A549 (cell line): ENCODE measurements at regions not wholly inside any gene's neighbourhood (a gene's known extent, or its start where the extent isn't known, plus 50 kb on each side); places are given as distances from the start of the nearest gene placed in this dataset.

Experiments
- ATAC-seq, 2 experiments: fragments of 200-7000 bp in 1 of 2; fragments of >200 bp in 1 of 2; cut with Nextera tagmentation in 1 of 2; cut with Tn5 transposase in 1 of 2; 3 replicates each; pipeline versions ENCODE4 v1.8.0 to v1.9.1; 2018 to 2020; ENCODE audit warnings: mild to moderate bottlenecking in 1 of 2, moderate library complexity in 1 of 2
- CTCF ChIA-PET: fragments of 300-600 bp; sonication (Branson Sonifier 250); formaldehyde crosslinking; extraction: SDS; loops from one replicate; lab custom pipeline; 2021; ENCODE audit warnings: antibody characterized with exemption, inconsistent platforms; lab: Yijun Ruan, JAX
- POLR2A ChIA-PET: fragments of 350-600 bp; formaldehyde crosslinking; extraction: SDS; loops from one replicate; lab custom pipeline; 2021; ENCODE audit warnings: antibody characterized with exemption, inconsistent platforms; lab: Yijun Ruan, JAX
- DNase-seq, 2 experiments: peaks; one replicate each; pipeline versions ENCODE4 v3.0.0 to v3.0.0-alpha.2; 2011 to 2016; ENCODE audit warnings: low read depth in 1 of 2, low spot score in 1 of 2
- FAIRE-seq: peaks from 2 replicates; lab custom pipeline; 2011; peaks lifted over from hg19 to GRCh38; lab: Jason Lieb, UNC
- H3K27ac ChIP-seq, 2 experiments: fragments of >200 bp; sonication (Bioruptor Twin); formaldehyde crosslinking; 3 replicates each; pipeline ENCODE4 v1.5.1; 2016 to 2017
- H3K4me1 ChIP-seq: fragments of >200 bp; sonication (Bioruptor Twin); formaldehyde crosslinking; 3 replicates; pipeline ENCODE4 v1.6.1; 2016
- H3K4me2 ChIP-seq: fragments of >200 bp; sonication (Bioruptor Twin); formaldehyde crosslinking; 3 replicates; pipeline ENCODE4 v1.6.1; 2016
- H3K4me3 ChIP-seq: fragments of >200 bp; sonication (Bioruptor Twin); formaldehyde crosslinking; 3 replicates; pipeline ENCODE4 v1.5.1; 2016
- H3K9me3 ChIP-seq: fragments of >200 bp; sonication (Bioruptor Twin); formaldehyde crosslinking; 3 replicates; pipeline ENCODE4 v1.6.1; 2016
- CBX2 ChIP-seq: fragments of 200-600 bp; sonication (generic); IDR thresholded peaks from 2 replicates; pipeline ENCODE4 v1.6.1; 2016; ENCODE audit warnings: low read depth, mild to moderate bottlenecking, borderline replicate concordance
- E2F6 ChIP-seq: IDR thresholded peaks from 2 replicates; pipeline ENCODE4 v1.6.1; 2012; ENCODE audit warnings: low read depth, borderline replicate concordance
- EHF ChIP-seq: fragments of 250-450 bp; sonication (Bioruptor Pico); IDR thresholded peaks from 2 replicates; pipeline ENCODE4 v1.5.0; 2020; ENCODE audit warnings: mild to moderate bottlenecking
- ESRRA ChIP-seq: fragments of 150-350 bp; IDR thresholded peaks from 2 replicates; pipeline ENCODE4 v1.6.1; 2014; ENCODE audit warnings: mild to moderate bottlenecking, low read length, borderline replicate concordance
- FOSB ChIP-seq: fragments of 250-450 bp; sonication (Bioruptor Pico); IDR thresholded peaks from 2 replicates; pipeline ENCODE4 v1.5.0; 2020; ENCODE audit warnings: mild to moderate bottlenecking, moderate library complexity
- FOXS1 ChIP-seq: fragments of 250-450 bp; sonication (Bioruptor Pico); IDR thresholded peaks from 2 replicates; pipeline ENCODE4 v1.5.0; 2020; ENCODE audit warnings: mild to moderate bottlenecking, moderate library complexity
- HEYL ChIP-seq: fragments of 250-450 bp; sonication (Bioruptor Pico); IDR thresholded peaks from 2 replicates; pipeline ENCODE4 v1.8.0; 2021; ENCODE audit warnings: mild to moderate bottlenecking, moderate library complexity
- HMGXB4 ChIP-seq: fragments of 250-450 bp; sonication (Bioruptor Pico); IDR thresholded peaks from 2 replicates; pipeline ENCODE4 v1.5.0; 2021; ENCODE audit warnings: mild to moderate bottlenecking, moderate library complexity, borderline replicate concordance
- JUN ChIP-seq, 2 experiments: fragments of >200 bp; sonication (Bioruptor Twin); formaldehyde crosslinking; IDR thresholded peaks; 2 replicates in 1 of 2; 3 replicates in 1 of 2; pipeline ENCODE4 v1.6.1; 2016 to 2017
- JUNB ChIP-seq: fragments of >200 bp; sonication (Bioruptor Twin); formaldehyde crosslinking; IDR thresholded peaks from 2 replicates; pipeline ENCODE4 v1.6.1; 2016
- KDM1A ChIP-seq: fragments of 200-600 bp; sonication (generic); IDR thresholded peaks from 2 replicates; pipeline ENCODE4 v1.6.1; 2016; ENCODE audit warnings: low read depth, mild to moderate bottlenecking
- KDM5A ChIP-seq: fragments of 200-600 bp; sonication (generic); IDR thresholded peaks from 2 replicates; pipeline ENCODE4 v1.6.1; 2016; ENCODE audit warnings: antibody characterized with exemption, mild to moderate bottlenecking
- MAFK ChIP-seq: fragments of 450-650 bp; IDR thresholded peaks from 2 replicates; pipeline ENCODE4 v1.6.1; 2014; ENCODE audit not compliant: partially characterized antibody
- MAZ ChIP-seq: fragments of 150-350 bp; IDR thresholded peaks from 2 replicates; pipeline ENCODE4 v1.6.1; 2014; ENCODE audit warnings: antibody characterized with exemption, low read depth, low read length, borderline replicate concordance
- NFE2L2 ChIP-seq: fragments of 150-350 bp; conservative IDR thresholded peaks from 2 replicates; pipeline ENCODE4 v1.6.1; 2014; ENCODE audit warnings: low read length
- NR3C1 ChIP-seq: fragments of >200 bp; sonication (Bioruptor Twin); formaldehyde crosslinking; IDR thresholded peaks from 3 replicates; pipeline ENCODE4 v1.6.1; 2017
- POLR2AphosphoS2 ChIP-seq: conservative IDR thresholded peaks from 2 replicates; pipeline ENCODE4 v1.6.1; 2012; ENCODE audit warnings: low read length, improper control_type of control experiment, inconsistent platforms
- RARB ChIP-seq: fragments of 250-450 bp; sonication (Bioruptor Pico); IDR thresholded peaks from 2 replicates; pipeline ENCODE4 v1.8.0; 2021; ENCODE audit warnings: mild to moderate bottlenecking, moderate library complexity
- RCOR1 ChIP-seq: fragments of 150-350 bp; IDR thresholded peaks from 2 replicates; pipeline ENCODE4 v1.6.1; 2014; ENCODE audit warnings: antibody characterized with exemption, low read length, low read depth
- REST ChIP-seq: fragments of 200-600 bp; sonication (generic); IDR thresholded peaks from 2 replicates; pipeline ENCODE4 v1.6.1; 2016; ENCODE audit warnings: antibody characterized with exemption, mild to moderate bottlenecking, moderate library complexity
- RFX5 ChIP-seq: fragments of 450-650 bp; IDR thresholded peaks from 2 replicates; pipeline ENCODE4 v1.7.1; 2014; ENCODE audit warnings: antibody characterized with exemption, mild to moderate bottlenecking, moderate library complexity
- RNF2 ChIP-seq: fragments of 200-600 bp; sonication (generic); IDR thresholded peaks from 2 replicates; pipeline ENCODE4 v1.6.1; 2016; ENCODE audit warnings: low read depth, mild to moderate bottlenecking, antibody characterized with exemption, moderate library complexity, borderline replicate concordance
- SREBF2 ChIP-seq: fragments of 450-650 bp; IDR thresholded peaks from 2 replicates; pipeline ENCODE4 v1.6.1; 2014; ENCODE audit warnings: mild to moderate bottlenecking, moderate library complexity
- WGBS: methylation state at CpG from one replicate; pipeline ENCODE4 v1.1.6; 2017; ENCODE audit errors: missing lambda C conversion rate; 5-methylcytosine and 5-hydroxymethylcytosine counted together

GRCh38 chr11:113603277-113604059, 102.6 kb downstream of the TMPRSS5 start:
- Histone ChIP-seq H3K27ac (no peak overlapping the region), H3K4me3 (no peak overlapping the region), H3K4me2 (no peak overlapping the region), H3K4me1 (no peaks in the 10 kb centered on the region), H3K9me3 (no peaks in the 10 kb centered on the region)
- ChIA-PET CTCF (no interaction called here), POLR2A (no interaction called here)
- DNase-seq (no peak), ATAC-seq (no peak), FAIRE-seq (no peak)
- 45% methylated on average over 5 of the region's 5 CpGs for WGBS
- TF ChIP-seq CBX2 (no peak), ESRRA (no peak), POLR2AphosphoS2 (no peak), EHF (CRISPR knock-in tag) (no peak), REST (no peak), SREBF2 (no peak), JUN (IDR thresholded peaks at IDR 0.05) (no peak), RARB (CRISPR knock-in tag) (no peak)

GRCh38 chr11:113602483-113602882, 103.6 kb downstream of the TMPRSS5 start:
- H3K27ac ChIP-seq = no peak overlapping the region
- no peak for FAIRE-seq
- CTCF ChIA-PET = no interaction called here
- no peak overlapping the region for H3K4me3 ChIP-seq
- ATAC-seq = no peak
- H3K4me1 ChIP-seq = no peaks in the 10 kb centered on the region
- no peak for DNase-seq
- POLR2A ChIA-PET = no interaction called here
- whole genome bisulfite sequencing = 4% methylated on average over 2 of the region's 2 CpGs
- no peaks in the 10 kb centered on the region for H3K9me3 ChIP-seq
- H3K4me2 ChIP-seq = no peak overlapping the region
- no peak for TF ChIP-seq KDM1A
- no peak for TF ChIP-seq MAZ
- no peak for TF ChIP-seq MAFK
- TF ChIP-seq RNF2 = no peak
- no peak for TF ChIP-seq POLR2AphosphoS2
- no peak for TF ChIP-seq FOSB (CRISPR knock-in tag)
- TF ChIP-seq HMGXB4 (CRISPR knock-in tag) = no peak
- TF ChIP-seq RCOR1 = no peak
- TF ChIP-seq JUNB = no peak
- no peak for TF ChIP-seq E2F6
- no peak for TF ChIP-seq RARB (CRISPR knock-in tag)
- TF ChIP-seq RFX5 = no peak
- TF ChIP-seq ESRRA = no peak
- no peak for TF ChIP-seq FOXS1 (CRISPR knock-in tag)
- TF ChIP-seq NFE2L2 = no peak
- no peak for TF ChIP-seq HEYL (CRISPR knock-in tag)
- no peak for TF ChIP-seq NR3C1
- no peak for TF ChIP-seq KDM5A
- TF ChIP-seq, all 56 proteins: peak for 0
